HCEC 1CT (cell line): ENCODE measurements at regions not wholly inside any gene's neighbourhood (a gene's known extent, or its start where the extent isn't known, plus 50 kb on each side); places are given as distances from the start of the nearest gene placed in this dataset.

Source experiments
- DNase-seq: peaks from one replicate; pipeline ENCODE4 v3.0.0-alpha.2; 2017

GRCh38 chr2:38202713-38203445 is 126.9 kb upstream of the CYP1B1 start:
- DNase-seq = no peak

GRCh38 chr2:38201784-38202183 is 125.8 kb upstream of the CYP1B1 start:
- DNase-seq = peak; percentile 73

GRCh38 chr2:38200598-38200997 is 124.6 kb upstream of the CYP1B1 start:
- DNase-seq = no peak

GRCh38 chr2:38199127-38199526 is 123.2 kb upstream of the CYP1B1 start:
- DNase-seq = no peak

- no peak for DNase-seq
These were observed 118.8 kb upstream of the CYP1B1 start for GRCh38 chr2:38194751-38195150.

GRCh38 chr2:38192976-38193375 is 117.0 kb upstream of the CYP1B1 start:
- DNase-seq = no peak

- DNase-seq = no peak
These were observed 116.1 kb upstream of the CYP1B1 start for GRCh38 chr2:38192046-38192445.

- peak; percentile 25 for DNase-seq
These were observed 115.6 kb upstream of the CYP1B1 start for GRCh38 chr2:38191516-38191915.

- DNase-seq = peak; percentile 27
These were observed 114.7 kb upstream of the CYP1B1 start for GRCh38 chr2:38190542-38191218.

- peak; percentile 89 for DNase-seq
These were observed 111.6 kb upstream of the CYP1B1 start for GRCh38 chr2:38187541-38188011.

GRCh38 chr2:38185012-38185491 is 109.1 kb upstream of the CYP1B1 start:
- DNase-seq = peak; percentile 92

GRCh38 chr2:38182492-38183003 is 106.6 kb upstream of the CYP1B1 start:
- no peak for DNase-seq

- DNase-seq = no peak
These were observed 106.0 kb upstream of the CYP1B1 start for GRCh38 chr2:38181806-38182491.

GRCh38 chr2:38180754-38181153 is 104.8 kb upstream of the CYP1B1 start:
- no peak for DNase-seq

GRCh38 chr2:38178556-38179419 is 102.8 kb upstream of the CYP1B1 start:
- peak; percentile 91 for DNase-seq

GRCh38 chr2:38178119-38178518 is 102.2 kb upstream of the CYP1B1 start:
- peak; percentile 69 for DNase-seq

- peak; percentile 98 for DNase-seq
These were observed 100.7 kb upstream of the CYP1B1 start for GRCh38 chr2:38176619-38177021.

- DNase-seq = peak; percentile 96
These were observed 98.9 kb upstream of the CYP1B1 start for GRCh38 chr2:38174646-38175423.

GRCh38 chr2:38174131-38174530 is 98.2 kb upstream of the CYP1B1 start:
- DNase-seq = no peak

- DNase-seq = no peak
These were observed 97.7 kb upstream of the CYP1B1 start for GRCh38 chr2:38173683-38174082.

- DNase-seq = no peak
These were observed 95.4 kb upstream of the CYP1B1 start for GRCh38 chr2:38171208-38171855.
